Gastroesophageal sphincter (tissue), 3 donors: ENCODE measurements at regions not wholly inside any gene's neighbourhood (a gene's known extent, or its start where the extent isn't known, plus 50 kb on each side); places are given as distances from the start of the nearest gene placed in this dataset.

Experiments
- CTCF ChIP-seq, 4 experiments: fragments of 200-600 bp in 2 of 4; fragments of 450-650 bp in 2 of 4; sonication (generic) in 1 of 4; IDR thresholded peaks; one replicate each; pipeline ENCODE4 v1.5.1; 2017 to 2019; ENCODE audit warnings: antibody characterized with exemption in 4 of 4, mild to moderate bottlenecking in 2 of 4, moderate library complexity in 2 of 4
- POLR2A ChIP-seq, 2 donors: fragments of 450-650 bp; IDR thresholded peaks; one replicate each; pipeline ENCODE4 v1.6.1; 2017; ENCODE audit warnings: antibody characterized with exemption in 2 of 2, mild to moderate bottlenecking in 2 of 2, moderate library complexity in 1 of 2
- POLR2AphosphoS5 ChIP-seq: sonication (generic); formaldehyde crosslinking; IDR thresholded peaks from one replicate; pipeline ENCODE4 v1.6.1; 2017; ENCODE audit warnings: antibody characterized with exemption

GRCh38 chr12:92289629-92290349 lies 144.1 kb upstream of the BTG1 start:
- no peak for TF ChIP-seq CTCF (IDR thresholded peaks at IDR 0.05)
- no peak for TF ChIP-seq POLR2AphosphoS5
- no peak for TF ChIP-seq POLR2A (IDR thresholded peaks at IDR 0.05)
